ENCODE measurements at regions not wholly inside any gene's neighbourhood (a gene's known extent, or its start where the extent isn't known, plus 50 kb on each side); places are given as distances from the start of the nearest gene placed in this dataset.

- TF ChIP-seq CTCF (IDR thresholded peaks at IDR 0.05; ENCODE audit: insufficient read depth, low read length, poor library complexity, severe bottlenecking) (no peak), EZH2phosphoT487 (conservative IDR thresholded peaks at IDR 0.05; ENCODE audit: low read length) (no peak)
These were observed 469.0 kb downstream of the TLL1 start for GRCh38 chr4:166341992-166342391.

Data from SU-DHL-6 (cell line).